Loucy (cell line): ENCODE measurements at regions not wholly inside any gene's neighbourhood (a gene's known extent, or its start where the extent isn't known, plus 50 kb on each side); places are given as distances from the start of the nearest gene placed in this dataset.
A peak's percentile ranks its signal among the peaks of the same experiment; 100 is the strongest.

ENCODE experiments used
- H2AFZ ChIP-seq: fragments of 200-600 bp; sonication (generic); 2 replicates; pipeline ENCODE4 v1.6.0; 2016; ENCODE audit warnings: antibody characterized with exemption, mild to moderate bottlenecking, low read length, moderate library complexity
- H3F3A ChIP-seq: fragments of 200-600 bp; 2 replicates; pipeline ENCODE4 v1.6.0; 2016; ENCODE audit warnings: antibody characterized with exemption, low read depth, mild to moderate bottlenecking
- H3K27me3 ChIP-seq: fragments of 200-600 bp; sonication (generic); 2 replicates; pipeline ENCODE4 v1.6.1; 2014; ENCODE audit warnings: low read length, mild to moderate bottlenecking; ENCODE audit not compliant: insufficient read depth, poor library complexity, severe bottlenecking
- H3K36me3 ChIP-seq: fragments of 200-600 bp; sonication (generic); 2 replicates; pipeline ENCODE4 v1.6.1; 2016; ENCODE audit warnings: low read length; ENCODE audit not compliant: insufficient read depth
- H3K4me1 ChIP-seq: fragments of 200-600 bp; sonication (generic); 2 replicates; pipeline ENCODE4 v1.5.1; 2014; ENCODE audit warnings: low read length, mild to moderate bottlenecking; ENCODE audit not compliant: insufficient read depth, poor library complexity, severe bottlenecking
- H3K4me2 ChIP-seq: fragments of 200-600 bp; sonication (generic); 2 replicates; pipeline ENCODE4 v1.6.0; 2014; ENCODE audit warnings: antibody characterized with exemption, low read length, low read depth, mild to moderate bottlenecking; ENCODE audit not compliant: poor library complexity, severe bottlenecking
- H3K4me3 ChIP-seq: fragments of 200-600 bp; sonication (generic); 2 replicates; pipeline ENCODE4 v1.5.1; 2014; ENCODE audit warnings: low read length, mild to moderate bottlenecking, mixed read lengths; ENCODE audit not compliant: poor library complexity, severe bottlenecking
- H3K79me2 ChIP-seq: fragments of 200-600 bp; sonication (generic); 2 replicates; pipeline ENCODE4 v1.6.1; 2014; ENCODE audit warnings: low read length; ENCODE audit not compliant: insufficient read depth
- H3K9ac ChIP-seq: fragments of 200-600 bp; sonication (generic); 2 replicates; pipeline ENCODE4 v1.6.0; 2014; ENCODE audit warnings: mild to moderate bottlenecking, low read depth, low read length, moderate library complexity; ENCODE audit not compliant: poor library complexity, severe bottlenecking
- H3K9me2 ChIP-seq: fragments of 200-600 bp; sonication (generic); replicated peaks from 2 replicates; pipeline ENCODE4 v1.6.1; 2016; ENCODE audit warnings: low read depth, low read length, mixed read lengths
- H3K9me3 ChIP-seq: fragments of 200-600 bp; sonication (generic); 2 replicates; pipeline ENCODE4 v1.6.1; 2014; ENCODE audit warnings: mild to moderate bottlenecking, antibody characterized with exemption, low read length, low read depth; ENCODE audit not compliant: insufficient read depth
- H4K20me1 ChIP-seq: fragments of 200-600 bp; sonication (generic); 2 replicates; pipeline ENCODE4 v1.6.0; 2014; ENCODE audit warnings: antibody characterized with exemption, low read length, mild to moderate bottlenecking; ENCODE audit not compliant: insufficient read depth, poor library complexity, severe bottlenecking
- EZH2phosphoT487 ChIP-seq: fragments of 200-600 bp; IDR thresholded peaks from 2 replicates; pipeline ENCODE4 v1.6.1; 2018; ENCODE audit warnings: antibody characterized with exemption, mild to moderate bottlenecking, moderate library complexity, borderline replicate concordance
- TF ChIP-seq, protein P1 (sequence below): fragments of 200-600 bp; sonication (generic); conservative IDR thresholded peaks from 2 replicates; pipeline ENCODE4 v1.5.1; 2014; ENCODE audit warnings: mild to moderate bottlenecking, antibody characterized with exemption, low read length

DNA sequence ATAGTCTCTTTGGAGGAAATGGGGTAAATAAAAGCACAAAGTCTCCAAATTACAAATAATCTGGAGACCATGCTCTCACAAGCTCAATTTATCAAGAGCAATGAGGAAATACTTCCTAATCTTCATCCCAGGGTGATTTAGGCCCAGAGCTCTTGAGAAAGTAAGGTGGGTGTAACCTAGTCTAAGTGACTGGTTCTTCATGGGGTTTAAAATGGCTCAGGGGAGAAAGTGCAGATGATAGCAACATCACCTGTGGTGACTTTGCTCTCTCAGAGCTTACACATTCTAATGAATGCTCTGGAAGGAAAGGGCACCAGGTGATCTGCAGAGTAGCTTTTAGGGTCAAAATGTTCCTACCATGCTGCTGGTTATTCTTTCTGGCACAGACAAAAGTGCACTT, 118.4 kb upstream of the TP63 start:
- H3K36me3 ChIP-seq: no peaks in the 10 kb centered on the region
- no peaks in the 10 kb centered on the region for H3K79me2 ChIP-seq
- no peak overlapping the region for H3K4me2 ChIP-seq
- no peaks in the 10 kb centered on the region for H3K9me3 ChIP-seq
- H3K4me3 ChIP-seq: no peak overlapping the region
- no peaks in the 10 kb centered on the region for H3F3A ChIP-seq
- no peaks in the 10 kb centered on the region for H3K9me2 ChIP-seq
- H3K9ac ChIP-seq: no peak overlapping the region
- TF ChIP-seq, protein P1, sequence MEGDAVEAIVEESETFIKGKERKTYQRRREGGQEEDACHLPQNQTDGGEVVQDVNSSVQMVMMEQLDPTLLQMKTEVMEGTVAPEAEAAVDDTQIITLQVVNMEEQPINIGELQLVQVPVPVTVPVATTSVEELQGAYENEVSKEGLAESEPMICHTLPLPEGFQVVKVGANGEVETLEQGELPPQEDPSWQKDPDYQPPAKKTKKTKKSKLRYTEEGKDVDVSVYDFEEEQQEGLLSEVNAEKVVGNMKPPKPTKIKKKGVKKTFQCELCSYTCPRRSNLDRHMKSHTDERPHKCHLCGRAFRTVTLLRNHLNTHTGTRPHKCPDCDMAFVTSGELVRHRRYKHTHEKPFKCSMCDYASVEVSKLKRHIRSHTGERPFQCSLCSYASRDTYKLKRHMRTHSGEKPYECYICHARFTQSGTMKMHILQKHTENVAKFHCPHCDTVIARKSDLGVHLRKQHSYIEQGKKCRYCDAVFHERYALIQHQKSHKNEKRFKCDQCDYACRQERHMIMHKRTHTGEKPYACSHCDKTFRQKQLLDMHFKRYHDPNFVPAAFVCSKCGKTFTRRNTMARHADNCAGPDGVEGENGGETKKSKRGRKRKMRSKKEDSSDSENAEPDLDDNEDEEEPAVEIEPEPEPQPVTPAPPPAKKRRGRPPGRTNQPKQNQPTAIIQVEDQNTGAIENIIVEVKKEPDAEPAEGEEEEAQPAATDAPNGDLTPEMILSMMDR: no peak
- no peak for TF ChIP-seq EZH2phosphoT487
- H2AFZ ChIP-seq: peak overlapping the region; percentile 56
- peaks cover 20% of the 10 kb centered on the region for H3K4me1 ChIP-seq
- no peaks in the 10 kb centered on the region for H4K20me1 ChIP-seq
- no peaks in the 10 kb centered on the region for H3K27me3 ChIP-seq

DNA sequence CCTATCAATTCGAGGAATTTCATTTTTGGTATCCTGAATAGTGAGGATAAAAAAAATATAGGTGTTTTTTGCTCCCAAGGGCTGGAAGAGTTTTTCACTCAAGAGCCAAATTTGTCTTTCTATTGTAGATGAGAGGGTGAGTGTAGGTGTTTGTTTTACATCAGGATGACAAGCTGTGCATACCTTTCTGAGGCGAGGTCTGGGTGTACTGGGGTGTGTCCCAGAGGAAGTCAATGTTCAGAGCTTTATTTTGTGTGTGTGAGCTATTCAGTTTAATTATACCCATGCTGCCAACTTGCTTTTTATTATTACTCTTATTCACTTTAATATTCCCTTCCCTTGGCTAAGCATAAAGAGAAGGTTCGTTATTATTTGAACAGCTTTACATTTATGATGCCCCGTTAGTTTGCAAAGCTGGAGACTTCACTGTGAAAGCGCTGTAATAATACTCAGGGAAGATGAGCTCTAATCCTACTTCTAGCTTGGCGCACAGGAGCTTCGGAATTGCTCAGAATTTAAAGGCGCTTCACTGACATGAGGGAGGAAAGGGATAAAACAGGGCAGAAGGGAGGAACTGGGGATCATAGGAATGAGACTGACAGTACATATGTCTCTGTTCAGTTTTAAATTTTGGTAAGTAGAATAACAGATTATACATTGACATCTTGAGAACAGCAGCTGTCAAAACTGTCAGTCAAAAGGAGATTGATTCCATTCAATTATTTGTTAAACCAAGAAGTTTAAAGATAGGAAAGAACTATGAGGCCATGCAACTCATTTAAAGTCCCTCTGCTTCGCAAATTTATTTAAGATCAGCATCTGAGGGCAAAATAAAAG, 117.7 kb upstream of the TP63 start:
- Histone ChIP-seq H3F3A (no peaks in the 10 kb centered on the region), H3K4me2 (no peak overlapping the region), H3K9me2 (no peaks in the 10 kb centered on the region), H2AFZ (no peak overlapping the region), H3K9me3 (peaks cover 3% of the 10 kb centered on the region; the same call in 1 of the 2 replicates), H3K4me3 (no peak overlapping the region), H3K4me1 (peaks cover 23% of the 10 kb centered on the region), H3K79me2 (no peaks in the 10 kb centered on the region), H4K20me1 (no peaks in the 10 kb centered on the region), H3K36me3 (no peaks in the 10 kb centered on the region), H3K9ac (no peak overlapping the region), H3K27me3 (no peaks in the 10 kb centered on the region)
- TF ChIP-seq, protein P1: no peak
- no peak for TF ChIP-seq EZH2phosphoT487

DNA sequence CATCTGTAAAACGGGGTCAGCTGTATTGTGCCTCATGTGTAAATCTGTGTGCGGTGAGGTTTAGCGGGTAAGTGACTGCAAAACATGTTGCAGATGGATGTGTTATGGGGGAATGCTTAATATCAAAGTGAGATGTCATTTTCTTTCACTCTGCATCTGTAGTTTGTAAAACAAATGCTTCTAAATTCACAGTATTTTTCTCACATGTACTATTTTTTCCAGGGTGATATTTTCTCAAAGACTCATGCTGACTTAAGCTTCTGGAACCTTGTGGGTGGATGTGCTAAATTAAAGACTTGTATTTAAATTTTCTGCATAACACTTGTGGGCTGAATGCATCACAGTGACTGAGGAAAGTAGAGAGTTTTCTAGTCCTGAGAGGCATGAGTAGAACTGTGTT, 115.2 kb upstream of the TP63 start:
- Histone ChIP-seq H3K4me1 (peaks cover 23% of the 10 kb centered on the region), H3K4me2 (no peak overlapping the region), H4K20me1 (no peaks in the 10 kb centered on the region), H2AFZ (no peak overlapping the region), H3K9ac (no peak overlapping the region), H3F3A (no peaks in the 10 kb centered on the region), H3K79me2 (no peaks in the 10 kb centered on the region), H3K9me3 (peaks cover 16% of the 10 kb centered on the region; the same call in 1 of the 2 replicates), H3K4me3 (no peak overlapping the region), H3K27me3 (no peaks in the 10 kb centered on the region), H3K36me3 (peaks cover 7% of the 10 kb centered on the region; the same call in 1 of the 2 replicates), H3K9me2 (no peaks in the 10 kb centered on the region)
- TF ChIP-seq EZH2phosphoT487: no peak
- TF ChIP-seq, protein P1: no peak
